AML-193 (cell line): ENCODE measurements at regions not wholly inside any gene's neighbourhood (a gene's known extent, or its start where the extent isn't known, plus 50 kb on each side); places are given as distances from the start of the nearest gene placed in this dataset.
"Not testable (repeated sequence)": the region's sequence is repeated elsewhere in the genome, so short reads cannot be mapped to it uniquely, and the experiment has no call there.

Experiments used
- DNase-seq, 2 experiments: peaks; one replicate each; lab custom pipeline; 2025; lab: John Stamatoyannopoulos, UW

DNA sequence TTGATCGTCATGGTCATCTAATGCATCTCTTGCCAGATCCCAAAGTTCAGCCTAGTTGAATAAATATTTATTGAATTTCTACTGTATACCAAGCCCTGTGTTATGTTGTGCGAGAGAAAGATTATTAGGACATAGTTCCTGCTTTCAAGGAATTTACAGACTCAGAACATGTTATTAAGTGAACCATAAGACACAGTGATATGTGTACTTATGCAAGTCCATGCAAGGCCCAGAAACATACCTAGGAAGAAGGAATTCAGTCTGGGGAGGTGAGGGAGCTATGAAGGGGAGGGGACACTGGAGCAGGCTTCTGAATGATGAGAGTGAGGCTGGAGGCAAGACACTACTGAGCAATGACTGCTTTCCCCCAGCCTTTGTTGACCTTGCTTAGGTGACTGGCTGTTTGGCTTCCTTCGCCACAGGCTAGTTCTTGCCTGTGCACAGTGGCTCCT, 81.4 kb downstream of the ACAA2 start:
- no peak for DNase-seq

- DNase-seq = no peak
Observed at GRCh38 chr18:49731421-49731841, 81.9 kb downstream of the ACAA2 start.

GRCh38 chr18:49730951-49731391, 82.4 kb downstream of the ACAA2 start:
- DNase-seq = no peak

- DNase-seq = peak; percentile 22 to 34
Observed at GRCh38 chr18:49728542-49728941, 84.8 kb downstream of the ACAA2 start.

DNA sequence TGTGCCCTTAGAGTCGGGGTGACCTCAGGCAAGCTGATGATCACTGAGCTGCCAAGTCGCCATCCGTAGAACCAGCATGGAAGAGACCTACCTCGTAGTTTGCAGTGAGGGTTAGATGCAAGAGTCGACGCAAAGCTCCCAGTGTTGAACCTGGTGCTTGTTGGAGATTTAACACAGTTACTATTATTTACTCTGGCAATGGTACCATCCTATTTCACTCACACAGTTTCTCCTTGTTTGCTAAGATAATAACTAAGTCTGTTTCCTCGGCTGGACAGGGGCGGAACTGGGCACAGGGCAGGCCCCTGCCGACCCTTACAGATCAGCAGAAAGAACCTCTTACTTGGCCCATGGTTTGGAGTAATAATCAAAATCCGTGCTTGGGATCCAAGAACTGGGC, 85.5 kb downstream of the ACAA2 start:
- DNase-seq = no peak

DNA sequence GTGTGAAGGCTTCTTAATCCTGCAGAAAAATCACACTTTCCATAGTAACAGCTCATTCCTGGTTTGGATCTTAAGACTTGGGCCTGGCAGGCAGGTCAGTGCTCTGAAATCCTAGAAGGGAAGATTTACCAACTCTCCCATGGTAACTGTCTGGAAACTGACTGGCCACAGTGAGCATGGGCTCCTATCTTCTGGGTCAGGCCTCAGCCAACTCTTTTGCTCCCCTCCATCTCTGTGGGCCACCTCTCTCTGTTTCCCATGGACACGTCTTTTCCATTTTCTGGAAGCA, 86.7 kb downstream of the ACAA2 start:
- no peak for DNase-seq

- no peak for DNase-seq
Observed at GRCh38 chr18:49725809-49726674, 87.3 kb downstream of the ACAA2 start.

- DNase-seq = no peak
Observed at GRCh38 chr18:49723648-49724180, 89.6 kb downstream of the ACAA2 start.

- DNase-seq = no peak
Observed at GRCh38 chr18:49722477-49722876, 90.9 kb downstream of the ACAA2 start.

DNA sequence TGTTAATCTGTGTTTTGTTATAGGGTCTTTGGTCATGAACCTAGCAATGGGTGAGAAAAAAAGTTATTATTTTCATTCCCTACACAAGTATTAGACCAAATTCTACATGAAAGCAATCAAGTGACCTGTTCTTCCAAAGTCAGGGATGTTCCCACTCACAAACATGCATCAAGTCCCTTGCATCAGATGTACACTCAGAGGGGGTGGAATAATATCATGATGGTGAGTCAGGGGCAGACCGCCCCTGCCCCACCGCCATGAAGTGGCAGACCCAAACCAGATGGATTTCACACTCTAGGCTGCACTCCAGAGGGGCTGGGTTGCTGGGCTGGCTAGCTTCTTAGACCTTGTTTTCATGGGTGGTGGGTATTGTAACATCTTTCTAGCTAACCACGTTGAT, 91.4 kb downstream of the ACAA2 start:
- DNase-seq = no peak

GRCh38 chr18:49720944-49721343, 92.4 kb downstream of the ACAA2 start:
- DNase-seq = not testable (repeated sequence)

DNA sequence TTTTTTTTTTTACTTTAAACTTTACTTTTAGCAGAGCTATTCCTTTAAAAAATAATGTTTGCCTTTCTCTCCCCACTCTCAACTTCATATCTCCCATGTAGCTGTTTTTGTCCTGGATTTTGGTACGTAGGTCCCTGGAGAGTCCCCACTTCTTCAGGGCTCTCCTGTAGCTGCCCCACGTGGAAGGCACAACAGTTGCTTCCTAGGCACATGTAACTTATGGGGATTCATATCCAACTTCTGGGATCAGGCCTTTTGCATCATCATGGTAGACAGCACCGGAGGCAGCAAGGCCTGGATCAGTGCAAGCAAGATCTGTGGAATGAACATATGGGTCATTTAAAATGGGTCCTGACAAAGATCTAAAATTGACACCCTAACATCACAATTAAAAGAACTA, 95.7 kb downstream of the ACAA2 start:
- DNase-seq = no peak

- no peak for DNase-seq
Observed at GRCh38 chr18:49716035-49716434, 97.3 kb downstream of the ACAA2 start.

GRCh38 chr18:49709347-49709690, 104.0 kb downstream of the ACAA2 start:
- no peak for DNase-seq

DNA sequence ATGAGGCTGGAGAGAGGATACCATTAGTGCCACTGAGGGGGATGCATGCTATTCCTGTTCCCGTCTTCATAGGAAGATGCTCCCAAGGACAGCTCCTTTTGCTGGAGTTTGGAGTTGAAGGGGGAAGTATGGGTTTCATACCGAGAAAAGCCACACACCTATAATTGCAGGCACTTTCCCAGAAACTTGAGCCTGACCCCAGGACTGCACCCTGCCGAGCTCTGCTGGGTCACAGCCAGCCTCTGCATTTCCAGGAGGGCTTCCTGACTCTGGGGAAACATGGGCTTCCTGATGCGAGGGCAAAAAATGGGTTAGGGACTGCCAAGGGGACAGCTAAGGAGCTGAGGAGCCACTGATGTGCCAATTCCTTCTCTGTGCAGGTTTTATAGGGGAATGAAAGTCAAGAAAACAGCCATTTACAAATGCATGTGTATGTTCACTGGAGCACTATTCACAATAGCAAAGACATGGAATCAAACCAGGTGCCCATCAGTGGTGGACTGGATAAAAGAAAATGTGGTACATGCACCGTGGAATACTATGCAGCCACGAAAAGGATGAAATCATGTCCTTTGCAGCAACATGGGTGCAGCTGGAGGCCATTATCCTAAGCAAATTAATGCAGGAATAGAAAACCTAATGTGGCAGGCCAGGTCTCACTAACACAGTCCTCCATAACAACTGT, 104.5 kb downstream of the ACAA2 start:
- no peak for DNase-seq

- no peak for DNase-seq
Observed at GRCh38 chr18:49707599-49707998, 105.7 kb downstream of the ACAA2 start.

DNA sequence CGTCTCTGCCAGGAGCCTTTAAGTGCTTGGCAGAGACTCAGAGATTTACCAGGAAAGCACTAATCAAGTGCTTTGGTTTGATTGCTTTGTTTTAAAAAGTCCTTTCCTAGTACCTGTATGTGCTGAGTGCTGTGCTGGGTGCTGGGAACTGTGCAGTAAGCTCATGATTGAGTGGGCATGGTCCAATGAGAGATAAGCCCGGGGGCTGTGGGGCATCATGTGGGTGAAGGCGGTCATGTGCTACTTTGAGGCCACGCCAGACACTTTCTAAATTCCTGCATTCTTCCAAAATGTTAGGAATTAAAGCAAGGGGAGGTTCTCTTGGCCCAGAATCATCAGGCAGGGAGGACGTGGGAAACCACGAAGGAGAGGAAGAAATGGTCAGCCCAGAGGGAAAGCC, 109.0 kb downstream of the ACAA2 start:
- DNase-seq = no peak

DNA sequence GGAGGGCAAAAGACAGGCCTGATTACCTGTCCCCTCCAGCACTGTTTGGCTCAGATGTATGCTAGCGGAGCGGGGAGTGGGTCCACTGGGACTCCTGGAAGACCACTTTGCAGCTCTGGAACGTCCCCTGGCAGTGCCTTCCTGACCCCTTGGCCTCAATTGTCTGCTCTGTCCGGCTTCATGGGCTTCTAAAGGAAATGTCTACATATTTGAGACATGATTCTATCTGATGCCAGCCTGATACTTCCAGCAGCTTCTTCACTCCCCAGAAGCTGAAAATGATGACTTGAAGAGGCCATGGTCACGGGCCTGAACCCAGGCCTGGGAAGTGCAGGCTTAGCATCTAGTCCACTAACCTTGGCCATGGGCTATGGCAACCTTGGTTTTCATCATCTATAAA, 112.1 kb downstream of the ACAA2 start:
- no peak for DNase-seq

DNA sequence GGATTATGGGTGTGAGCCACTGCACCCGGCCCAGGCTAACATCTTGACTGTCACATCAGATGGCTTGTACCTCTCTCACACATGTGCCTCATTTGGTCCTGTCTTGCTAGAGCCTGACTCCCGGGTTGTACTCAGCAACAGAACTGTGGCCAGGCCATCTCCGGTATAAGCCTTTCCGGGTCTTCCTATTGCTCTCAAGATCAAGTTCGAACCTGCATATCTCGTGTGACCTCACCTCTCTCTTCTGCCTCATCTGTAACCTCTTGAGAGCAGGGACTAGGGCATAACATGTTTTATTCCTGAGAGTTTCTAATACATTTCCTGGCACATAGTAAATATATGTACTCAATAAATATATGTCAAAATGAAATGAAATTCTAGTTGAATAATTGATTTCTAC, 114.0 kb downstream of the ACAA2 start:
- DNase-seq = no peak

- no peak for DNase-seq
Observed at GRCh38 chr18:49698525-49699025, 114.8 kb downstream of the ACAA2 start.

- no peak for DNase-seq
Observed at GRCh38 chr18:49697757-49698524, 115.4 kb downstream of the ACAA2 start.

DNA sequence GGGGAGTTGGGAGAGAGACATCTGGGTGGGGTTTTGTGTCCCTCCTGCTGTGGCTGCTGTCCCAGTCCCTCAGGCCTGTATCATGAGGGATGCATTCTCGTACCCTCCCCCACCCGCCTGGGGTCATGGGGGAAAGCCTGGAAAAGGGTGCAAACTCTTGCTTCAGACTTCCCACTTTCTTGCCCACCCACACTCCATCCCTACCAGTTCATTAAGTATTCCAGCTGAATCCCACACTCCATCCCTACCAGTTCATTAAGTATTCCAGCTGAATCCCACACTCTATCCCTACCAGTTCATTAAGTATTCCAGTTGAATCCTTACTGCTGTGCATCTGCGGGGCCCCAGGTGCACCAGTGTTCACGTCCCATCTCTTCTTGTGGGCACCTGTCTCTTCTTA, 116.3 kb downstream of the ACAA2 start:
- DNase-seq = no peak
